ENCODE measurements at regions not wholly inside any gene's neighbourhood (a gene's known extent, or its start where the extent isn't known, plus 50 kb on each side); places are given as distances from the start of the nearest gene placed in this dataset.

- H3K9ac ChIP-seq = no peak overlapping the region
- H3K4me3 ChIP-seq = no peak overlapping the region
- no peak overlapping the region for H3K4me2 ChIP-seq (ENCODE audit: unreplicated experiment)
- H3K9me3 ChIP-seq (ENCODE audit: low read depth) = no peaks in the 10 kb centered on the region
- H3F3A ChIP-seq (ENCODE audit: insufficient read depth) = no peaks in the 10 kb centered on the region
- no peak for TF ChIP-seq EZH2phosphoT487 (IDR thresholded peaks at IDR 0.05; ENCODE audit: insufficient read depth, low read depth)
- no peak for TF ChIP-seq EZH2 (IDR thresholded peaks at IDR 0.05; ENCODE audit: insufficient read depth, poor library complexity, severe bottlenecking)
- no peak overlapping the region for H3K27ac ChIP-seq
- in situ Hi-C loops (cut with MboI) = no loop called here
- no peaks in the 10 kb centered on the region for H3K27me3 ChIP-seq (replicated peaks; ENCODE audit: insufficient read depth)
- H3K79me2 ChIP-seq (ENCODE audit: insufficient read depth) = no peaks in the 10 kb centered on the region
- H3K9me2 ChIP-seq (ENCODE audit: insufficient read depth) = no peaks in the 10 kb centered on the region
- H3K36me3 ChIP-seq (ENCODE audit: low read depth) = no peaks in the 10 kb centered on the region
- no peak for DNase-seq
- H3K4me1 ChIP-seq (ENCODE audit: insufficient read depth) = no peaks in the 10 kb centered on the region
- H4K20me1 ChIP-seq (ENCODE audit: insufficient read depth) = no peaks in the 10 kb centered on the region
- no peak overlapping the region for H2AFZ ChIP-seq
- WGBS, 2 experiments (ENCODE audit: low coverage in 1 of 2, low lambda C conversion rate in 2 of 2, missing lambda C conversion rate in 2 of 2) = 24 to 31% methylated on average over 1 of the region's 1 CpG
These were observed 526.4 kb upstream of the USP24 start for GRCh38 chr1:55741516-55741915.

- Histone ChIP-seq H3K79me2 (ENCODE audit: insufficient read depth) (no peaks in the 10 kb centered on the region), H3K27ac (no peak overlapping the region), H3K4me1 (ENCODE audit: insufficient read depth) (no peaks in the 10 kb centered on the region), H3K9me2 (ENCODE audit: insufficient read depth) (no peaks in the 10 kb centered on the region), H3K9me3 (ENCODE audit: low read depth) (no peaks in the 10 kb centered on the region), H3F3A (ENCODE audit: insufficient read depth) (no peaks in the 10 kb centered on the region), H3K4me3 (no peak overlapping the region), H4K20me1 (ENCODE audit: insufficient read depth) (no peaks in the 10 kb centered on the region), H3K4me2 (ENCODE audit: unreplicated experiment) (no peak overlapping the region), H3K36me3 (ENCODE audit: low read depth) (no peaks in the 10 kb centered on the region), H3K9ac (no peak overlapping the region), H3K27me3 (replicated peaks; ENCODE audit: insufficient read depth) (no peaks in the 10 kb centered on the region), H2AFZ (no peak overlapping the region; the same call in 1 of the 2 replicates)
- TF ChIP-seq EZH2phosphoT487 (IDR thresholded peaks at IDR 0.05; ENCODE audit: insufficient read depth, low read depth) = no peak
- no peak for TF ChIP-seq EZH2 (IDR thresholded peaks at IDR 0.05; ENCODE audit: insufficient read depth, poor library complexity, severe bottlenecking)
- in situ Hi-C loops (cut with MboI) = no loop called here
- peak; percentile 48 for DNase-seq
These were observed 519.9 kb upstream of the USP24 start for GRCh38 chr1:55735106-55735505.

- peak overlapping the region; percentile 5 for H3K4me2 ChIP-seq (ENCODE audit: unreplicated experiment)
- peaks cover 22% of the 10 kb centered on the region for H3F3A ChIP-seq (ENCODE audit: insufficient read depth)
- H3K9me3 ChIP-seq (ENCODE audit: low read depth) = no peaks in the 10 kb centered on the region
- H3K9me2 ChIP-seq (ENCODE audit: insufficient read depth) = no peaks in the 10 kb centered on the region
- no peak overlapping the region for H3K27ac ChIP-seq
- peak; percentile 59 for DNase-seq
- no peak overlapping the region for H2AFZ ChIP-seq
- H3K9ac ChIP-seq = no peak overlapping the region
- 66 to 69% methylated on average over 3 of the region's 3 CpGs for WGBS, 2 experiments (ENCODE audit: low coverage in 1 of 2, low lambda C conversion rate in 2 of 2, missing lambda C conversion rate in 2 of 2)
- H3K36me3 ChIP-seq (ENCODE audit: low read depth) = no peaks in the 10 kb centered on the region
- TF ChIP-seq EZH2 (IDR thresholded peaks at IDR 0.05; ENCODE audit: insufficient read depth, poor library complexity, severe bottlenecking) = no peak
- TF ChIP-seq EZH2phosphoT487 (IDR thresholded peaks at IDR 0.05; ENCODE audit: insufficient read depth, low read depth) = no peak
- H3K4me3 ChIP-seq = no peak overlapping the region
- no peaks in the 10 kb centered on the region for H3K79me2 ChIP-seq (ENCODE audit: insufficient read depth)
- no peaks in the 10 kb centered on the region for H4K20me1 ChIP-seq (ENCODE audit: insufficient read depth)
- H3K27me3 ChIP-seq (replicated peaks; ENCODE audit: insufficient read depth) = no peaks in the 10 kb centered on the region
- peaks cover 36% of the 10 kb centered on the region for H3K4me1 ChIP-seq (ENCODE audit: insufficient read depth)
- in situ Hi-C loops (cut with MboI) = no loop called here
These were observed 511.8 kb upstream of the USP24 start for GRCh38 chr1:55726994-55727393.

- in situ Hi-C loops (cut with MboI) = no loop called here
- H3K9me2 ChIP-seq (ENCODE audit: insufficient read depth) = no peaks in the 10 kb centered on the region
- no peaks in the 10 kb centered on the region for H3K36me3 ChIP-seq (ENCODE audit: low read depth)
- H4K20me1 ChIP-seq (ENCODE audit: insufficient read depth) = no peaks in the 10 kb centered on the region
- H3K9me3 ChIP-seq (ENCODE audit: low read depth) = no peaks in the 10 kb centered on the region
- no peak for TF ChIP-seq EZH2phosphoT487 (IDR thresholded peaks at IDR 0.05; ENCODE audit: insufficient read depth, low read depth)
- peak; percentile 53 for DNase-seq
- peak overlapping the region; percentile 72 for H3K27ac ChIP-seq
- peaks cover 32% of the 10 kb centered on the region for H3F3A ChIP-seq (ENCODE audit: insufficient read depth)
- WGBS, 2 experiments (ENCODE audit: low coverage in 1 of 2, low lambda C conversion rate in 2 of 2, missing lambda C conversion rate in 2 of 2) = 94 to 100% methylated on average over 1 of the region's 1 CpG
- H3K4me1 ChIP-seq (ENCODE audit: insufficient read depth) = peaks cover 45% of the 10 kb centered on the region
- H2AFZ ChIP-seq = no peak overlapping the region
- no peak overlapping the region for H3K4me3 ChIP-seq
- peak overlapping the region; percentile 11; the same call in 1 of the 2 replicates for H3K9ac ChIP-seq
- H3K79me2 ChIP-seq (ENCODE audit: insufficient read depth) = no peaks in the 10 kb centered on the region
- no peaks in the 10 kb centered on the region for H3K27me3 ChIP-seq (replicated peaks; ENCODE audit: insufficient read depth)
- H3K4me2 ChIP-seq (ENCODE audit: unreplicated experiment) = no peak overlapping the region
These were observed 510.2 kb upstream of the USP24 start for GRCh38 chr1:55725378-55725777.
